Thoracic aorta (tissue), 2 donors: ENCODE measurements at regions not wholly inside any gene's neighbourhood (a gene's known extent, or its start where the extent isn't known, plus 50 kb on each side); places are given as distances from the start of the nearest gene placed in this dataset.
A peak's percentile ranks its signal among the peaks of the same experiment; 100 is the strongest.

Experiments used
- ATAC-seq: fragments of 150-250 bp; one replicate; pipeline ENCODE4 v1.8.0; 2017; ENCODE audit warnings: low read depth; ENCODE audit not compliant: insufficient number of reproducible peaks, low FRiP score
- DNase-seq: peaks from one replicate; pipeline ENCODE4 v3.0.0-alpha.2; 2020; ENCODE audit warnings: low spot score
- H3K27ac ChIP-seq, 2 donors: fragments of 200-600 bp; sonication (generic); 1 replicate in 1 of 2; 2 replicates in 1 of 2; pipeline ENCODE4 v1.5.1; 2016; ENCODE audit warnings: mild to moderate bottlenecking in 2 of 2, moderate library complexity in 2 of 2
- H3K27me3 ChIP-seq: fragments of 200-600 bp; sonication (generic); replicated peaks from 2 replicates; pipeline ENCODE4 v1.6.0; 2016; ENCODE audit warnings: mild to moderate bottlenecking; ENCODE audit not compliant: insufficient read depth
- H3K36me3 ChIP-seq: fragments of 200-600 bp; sonication (generic); one replicate; pipeline ENCODE4 v1.5.1; 2016
- H3K4me1 ChIP-seq, 2 donors: fragments of 200-600 bp; sonication (generic); 1 replicate in 1 of 2; 2 replicates in 1 of 2; pipeline versions ENCODE4 v1.5.1 to v1.6.0; 2016; ENCODE audit warnings: low read depth in 2 of 2, mild to moderate bottlenecking in 1 of 2; ENCODE audit not compliant: control insufficient read depth in 1 of 2
- H3K4me3 ChIP-seq: fragments of 200-600 bp; sonication (generic); 2 replicates; pipeline ENCODE4 v1.5.1; 2016; ENCODE audit warnings: mild to moderate bottlenecking
- H3K9me3 ChIP-seq: fragments of 200-600 bp; sonication (generic); 2 replicates; pipeline ENCODE4 v1.5.1; 2016
- TF ChIP-seq, protein P1 (sequence below): fragments of 200-600 bp; sonication (generic); IDR thresholded peaks from one replicate; pipeline ENCODE4 v1.5.1; 2019; ENCODE audit warnings: antibody characterized with exemption

DNA sequence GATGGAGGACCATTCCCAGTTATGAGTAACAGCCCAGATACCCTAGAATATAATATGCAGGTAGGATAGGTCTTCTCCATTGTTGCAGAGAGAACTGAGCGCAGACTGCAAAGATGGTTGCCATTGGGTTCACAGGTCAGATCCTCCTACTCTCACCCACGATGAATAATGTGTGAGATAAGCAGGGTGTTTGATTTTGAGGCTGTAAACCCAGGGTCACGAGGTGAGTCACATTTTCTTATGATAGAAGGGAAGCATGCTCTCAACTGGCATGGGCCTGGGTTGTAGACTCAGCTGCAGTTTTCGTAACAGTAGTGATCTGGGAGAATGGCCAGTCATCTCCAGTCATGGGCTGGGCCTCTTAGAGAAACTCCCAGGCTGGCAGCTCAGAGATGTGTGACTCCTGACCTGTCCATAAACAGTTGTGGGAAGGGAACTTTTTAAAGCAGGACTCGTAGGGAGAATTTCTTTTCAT lies 74.2 kb downstream of the CD164 start:
- Histone ChIP-seq H3K9me3 (no peaks in the 10 kb centered on the region), H3K4me1 (peaks cover 15 to 29% of the 10 kb centered on the region in 2 donors), H3K27me3 (no peaks in the 10 kb centered on the region), H3K36me3 (no peaks in the 10 kb centered on the region), H3K4me3 (no peak overlapping the region), H3K27ac (peak overlapping the region; percentile 5 to 68)
- TF ChIP-seq, protein P1, sequence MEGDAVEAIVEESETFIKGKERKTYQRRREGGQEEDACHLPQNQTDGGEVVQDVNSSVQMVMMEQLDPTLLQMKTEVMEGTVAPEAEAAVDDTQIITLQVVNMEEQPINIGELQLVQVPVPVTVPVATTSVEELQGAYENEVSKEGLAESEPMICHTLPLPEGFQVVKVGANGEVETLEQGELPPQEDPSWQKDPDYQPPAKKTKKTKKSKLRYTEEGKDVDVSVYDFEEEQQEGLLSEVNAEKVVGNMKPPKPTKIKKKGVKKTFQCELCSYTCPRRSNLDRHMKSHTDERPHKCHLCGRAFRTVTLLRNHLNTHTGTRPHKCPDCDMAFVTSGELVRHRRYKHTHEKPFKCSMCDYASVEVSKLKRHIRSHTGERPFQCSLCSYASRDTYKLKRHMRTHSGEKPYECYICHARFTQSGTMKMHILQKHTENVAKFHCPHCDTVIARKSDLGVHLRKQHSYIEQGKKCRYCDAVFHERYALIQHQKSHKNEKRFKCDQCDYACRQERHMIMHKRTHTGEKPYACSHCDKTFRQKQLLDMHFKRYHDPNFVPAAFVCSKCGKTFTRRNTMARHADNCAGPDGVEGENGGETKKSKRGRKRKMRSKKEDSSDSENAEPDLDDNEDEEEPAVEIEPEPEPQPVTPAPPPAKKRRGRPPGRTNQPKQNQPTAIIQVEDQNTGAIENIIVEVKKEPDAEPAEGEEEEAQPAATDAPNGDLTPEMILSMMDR = no peak
- ATAC-seq = peak; percentile 95
- peak; percentile 87 for DNase-seq

DNA sequence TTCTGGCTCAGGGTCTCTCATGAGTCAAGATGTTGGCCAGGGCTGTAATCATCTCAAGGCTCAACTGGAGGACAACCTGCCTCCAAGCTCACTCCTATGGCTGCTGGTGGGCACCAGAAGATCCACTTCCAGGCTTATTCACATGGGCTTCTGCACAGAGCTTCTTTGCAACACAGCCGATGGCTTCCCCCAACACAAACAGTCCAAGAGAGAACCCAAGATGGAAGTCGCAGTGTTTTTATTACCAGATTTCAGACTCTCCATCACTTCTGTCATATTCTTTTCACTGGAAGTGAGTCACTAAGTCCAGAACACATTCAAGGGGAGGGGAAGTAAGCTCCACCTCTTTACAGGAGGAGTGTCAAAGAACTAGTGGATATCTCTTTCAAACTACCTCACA lies 75.5 kb downstream of the CD164 start:
- TF ChIP-seq, protein P1 = no peak
- Histone ChIP-seq H3K36me3 (no peaks in the 10 kb centered on the region), H3K4me3 (no peak overlapping the region), H3K9me3 (no peaks in the 10 kb centered on the region), H3K27me3 (no peaks in the 10 kb centered on the region), H3K4me1 (peaks cover 15 to 41% of the 10 kb centered on the region in 2 donors), H3K27ac (no peak overlapping the region)
- no peak for ATAC-seq
- DNase-seq = no peak

DNA sequence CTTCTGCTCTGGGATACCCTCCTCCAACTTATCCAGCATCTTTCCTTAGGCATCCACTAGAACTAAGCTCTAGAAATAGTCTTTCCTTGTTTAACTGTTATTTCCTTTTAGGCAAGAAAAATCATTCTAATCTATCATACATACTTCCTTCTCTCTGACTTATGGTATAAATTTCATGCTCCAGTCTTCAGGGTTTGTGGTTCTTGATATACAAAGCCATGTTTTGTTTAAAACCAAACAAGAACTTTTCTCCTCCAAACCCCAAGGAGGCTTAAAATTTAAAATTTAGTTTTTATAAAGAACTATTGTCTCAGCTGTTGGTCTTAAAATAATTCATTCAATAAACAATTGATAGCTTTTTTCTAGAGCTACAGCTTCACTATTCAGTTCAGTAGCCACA lies 77.2 kb downstream of the CD164 start:
- Histone ChIP-seq H3K4me3 (no peak overlapping the region), H3K27me3 (no peaks in the 10 kb centered on the region), H3K36me3 (no peaks in the 10 kb centered on the region), H3K4me1 (peaks cover 21 to 58% of the 10 kb centered on the region in 2 donors), H3K27ac (peak overlapping the region; percentile 2 to 59), H3K9me3 (no peaks in the 10 kb centered on the region)
- ATAC-seq (no peak), DNase-seq (no peak)
- TF ChIP-seq, protein P1 = no peak

- Histone ChIP-seq H3K27ac (peak overlapping the region; percentile 24 to 59), H3K9me3 (no peaks in the 10 kb centered on the region), H3K4me1 (peaks cover 27 to 64% of the 10 kb centered on the region in 2 donors), H3K27me3 (no peaks in the 10 kb centered on the region), H3K4me3 (no peak overlapping the region), H3K36me3 (no peaks in the 10 kb centered on the region)
- DNase-seq (no peak), ATAC-seq (no peak)
- TF ChIP-seq, protein P1 = no peak
Measured at GRCh38 chr6:109304284-109305015, 77.8 kb downstream of the CD164 start.

- no peaks in the 10 kb centered on the region for H3K36me3 ChIP-seq
- TF ChIP-seq, protein P1 = no peak
- peak overlapping the region; percentile 24 to 59 for H3K27ac ChIP-seq
- peaks cover 28 to 70% of the 10 kb centered on the region in 2 donors for H3K4me1 ChIP-seq
- ATAC-seq = no peak
- H3K4me3 ChIP-seq = no peak overlapping the region
- no peaks in the 10 kb centered on the region for H3K9me3 ChIP-seq
- no peaks in the 10 kb centered on the region for H3K27me3 ChIP-seq
- DNase-seq = no peak
Measured at GRCh38 chr6:109303640-109304283, 78.5 kb downstream of the CD164 start.
